Urinary bladder (tissue), 3 donors: ENCODE measurements at regions not wholly inside any gene's neighbourhood (a gene's known extent, or its start where the extent isn't known, plus 50 kb on each side); places are given as distances from the start of the nearest gene placed in this dataset.

Experiments
- DNase-seq: peaks from one replicate; pipeline ENCODE4 v3.0.0-alpha.2; 2015; ENCODE audit errors: extremely low spot score
- H3K27ac ChIP-seq: one replicate; pipeline ENCODE4 v1.5.1; 2013; ENCODE audit warnings: low read depth, mild to moderate bottlenecking, moderate library complexity
- H3K36me3 ChIP-seq: one replicate; pipeline ENCODE4 v1.6.1; 2013; ENCODE audit warnings: mild to moderate bottlenecking, moderate library complexity; ENCODE audit not compliant: insufficient read depth
- H3K4me1 ChIP-seq: one replicate; pipeline ENCODE4 v1.6.1; 2013; ENCODE audit warnings: mild to moderate bottlenecking, moderate library complexity; ENCODE audit not compliant: insufficient read depth
- H3K4me3 ChIP-seq: one replicate; pipeline ENCODE4 v1.5.1; 2013; ENCODE audit warnings: low read depth, low read length
- WGBS: extraction: QIAGEN DNeasy Blood & Tissue Kit; methylation state at CpG from one replicate; pipeline ENCODE4 v1.1.7; 2013; 5-methylcytosine and 5-hydroxymethylcytosine counted together
- donor health status: healthy with polysubstance abuse.
- donor health status: healthy.

- DNase-seq: no peak
- Histone ChIP-seq H3K36me3 (no peaks in the 10 kb centered on the region), H3K27ac (no peak overlapping the region), H3K4me1 (no peaks in the 10 kb centered on the region), H3K4me3 (no peak overlapping the region)
- WGBS: 80% methylated on average over 2 of the region's 2 CpGs
These were observed 1443.0 kb upstream of the LRRTM1 start for GRCh38 chr2:81747481-81748070.

GRCh38 chr2:81739966-81740365, 1435.4 kb upstream of the LRRTM1 start:
- 93% methylated on average over 6 of the region's 6 CpGs for WGBS
- DNase-seq: no peak
- Histone ChIP-seq H3K36me3 (no peaks in the 10 kb centered on the region), H3K4me1 (no peaks in the 10 kb centered on the region), H3K27ac (no peak overlapping the region), H3K4me3 (no peak overlapping the region)

DNA sequence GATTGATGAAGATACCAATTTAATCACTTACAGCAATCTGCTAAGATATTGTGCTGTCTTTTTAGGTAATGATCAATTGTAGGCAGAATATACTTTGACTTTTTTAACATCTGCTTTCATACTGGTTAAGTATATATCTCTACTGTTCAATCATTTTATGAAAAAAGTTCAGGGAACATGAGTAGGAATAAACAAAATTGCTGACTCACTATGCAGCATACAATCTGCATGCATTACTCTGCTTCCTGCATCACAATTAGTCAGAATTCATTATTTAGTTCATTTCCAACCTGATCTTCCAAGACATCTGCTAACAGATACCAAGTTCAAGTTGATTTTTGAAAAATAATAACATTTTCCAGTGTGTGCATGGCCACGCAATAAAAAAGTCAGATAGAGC, 1430.4 kb upstream of the LRRTM1 start:
- H3K27ac ChIP-seq: no peak overlapping the region
- no peak for DNase-seq
- H3K4me1 ChIP-seq: no peaks in the 10 kb centered on the region
- WGBS: 93% methylated on average over 1 of the region's 1 CpG
- no peak overlapping the region for H3K4me3 ChIP-seq
- H3K36me3 ChIP-seq: no peaks in the 10 kb centered on the region

DNA sequence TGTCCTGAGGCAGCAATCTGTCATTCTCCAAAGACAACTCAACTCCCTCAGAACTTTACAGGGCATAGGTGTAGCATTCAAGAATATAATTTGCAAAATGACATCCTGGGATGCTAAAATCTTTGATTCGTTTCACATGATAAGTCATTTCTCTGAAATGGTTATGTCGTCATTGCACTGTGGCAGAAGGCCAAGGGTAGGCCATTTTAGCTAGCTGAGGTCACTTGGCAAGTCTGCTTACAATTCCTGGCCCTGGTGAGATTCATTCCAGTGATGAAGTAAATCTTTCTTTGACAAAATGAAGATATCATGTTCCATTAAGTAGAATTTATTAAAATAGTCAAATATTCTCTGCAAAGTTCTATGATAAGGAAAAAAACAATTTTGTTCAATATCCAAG, 1410.3 kb upstream of the LRRTM1 start:
- WGBS: 42% methylated on average over 2 of the region's 2 CpGs
- DNase-seq: no peak
- no peak overlapping the region for H3K4me3 ChIP-seq
- no peaks in the 10 kb centered on the region for H3K4me1 ChIP-seq
- no peak overlapping the region for H3K27ac ChIP-seq
- no peaks in the 10 kb centered on the region for H3K36me3 ChIP-seq

- Histone ChIP-seq H3K36me3 (no peaks in the 10 kb centered on the region), H3K4me1 (no peaks in the 10 kb centered on the region), H3K27ac (no peak overlapping the region), H3K4me3 (no peak overlapping the region)
- DNase-seq: no peak
- 92% methylated on average over 2 of the region's 2 CpGs for WGBS
These were observed 1402.3 kb upstream of the LRRTM1 start for GRCh38 chr2:81706856-81707255.

GRCh38 chr2:81703831-81704230, 1399.3 kb upstream of the LRRTM1 start:
- WGBS: 92% methylated on average over 2 of the region's 2 CpGs
- Histone ChIP-seq H3K36me3 (no peaks in the 10 kb centered on the region), H3K27ac (no peak overlapping the region), H3K4me3 (no peak overlapping the region), H3K4me1 (no peaks in the 10 kb centered on the region)
- DNase-seq: no peak

DNA sequence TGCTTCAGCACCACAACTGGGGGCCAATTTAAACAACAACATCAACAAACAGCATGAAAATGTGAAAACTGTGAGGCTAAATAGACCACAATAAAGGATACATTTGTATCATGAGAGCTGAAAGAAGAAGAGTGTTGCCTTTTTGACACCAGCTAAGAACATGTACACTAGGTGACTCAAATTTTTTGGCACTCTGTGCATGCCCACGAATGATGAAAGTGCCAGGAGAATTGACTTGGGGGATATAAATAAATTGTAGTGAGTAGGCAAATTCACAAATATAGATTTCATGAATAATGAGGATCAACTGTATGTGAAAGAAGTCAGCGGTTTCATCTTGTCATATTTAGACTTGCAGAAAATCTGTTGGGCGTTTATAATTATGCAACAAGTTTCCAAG, 1388.0 kb upstream of the LRRTM1 start:
- Histone ChIP-seq H3K4me3 (no peak overlapping the region), H3K27ac (no peak overlapping the region), H3K36me3 (no peaks in the 10 kb centered on the region), H3K4me1 (no peaks in the 10 kb centered on the region)
- 84% methylated on average over 3 of the region's 3 CpGs for WGBS
- DNase-seq: no peak

- no peak overlapping the region for H3K4me3 ChIP-seq
- H3K27ac ChIP-seq: no peak overlapping the region
- no peaks in the 10 kb centered on the region for H3K36me3 ChIP-seq
- H3K4me1 ChIP-seq: no peaks in the 10 kb centered on the region
- WGBS: 65% methylated on average over 2 of the region's 2 CpGs
- DNase-seq: no peak
These were observed 1371.1 kb upstream of the LRRTM1 start for GRCh38 chr2:81675641-81676040.

DNA sequence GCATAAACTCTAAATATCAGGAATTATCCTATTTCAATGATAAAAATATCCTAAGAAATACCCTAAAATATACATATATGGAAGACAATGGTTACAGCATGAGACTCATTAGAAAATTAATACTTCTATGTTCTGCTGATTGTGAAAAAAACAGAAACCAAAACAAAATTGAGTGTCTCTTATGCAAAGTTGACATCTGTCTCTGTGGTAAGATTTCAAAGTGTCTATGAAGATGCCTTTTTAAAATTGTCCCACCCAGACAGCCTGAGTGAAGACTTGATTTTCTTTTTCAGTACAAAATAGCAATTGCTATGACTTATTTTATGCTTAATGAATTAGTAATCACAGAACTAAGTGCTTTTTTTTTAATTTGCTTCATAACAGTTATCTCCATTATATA, 1368.4 kb upstream of the LRRTM1 start:
- DNase-seq: no peak
- H3K36me3 ChIP-seq: no peaks in the 10 kb centered on the region
- no peak overlapping the region for H3K4me3 ChIP-seq
- H3K27ac ChIP-seq: no peak overlapping the region
- H3K4me1 ChIP-seq: no peaks in the 10 kb centered on the region

- H3K4me3 ChIP-seq: no peak overlapping the region
- no peak for DNase-seq
These were observed 1368.0 kb upstream of the LRRTM1 start for GRCh38 chr2:81672516-81672915.

GRCh38 chr2:81670885-81671284, 1366.3 kb upstream of the LRRTM1 start:
- 90% methylated on average over 1 of the region's 1 CpG for WGBS
- H3K27ac ChIP-seq: no peak overlapping the region
- H3K4me1 ChIP-seq: no peaks in the 10 kb centered on the region
- no peak for DNase-seq
- H3K36me3 ChIP-seq: no peaks in the 10 kb centered on the region
- no peak overlapping the region for H3K4me3 ChIP-seq

More at GRCh38 chr2:81672516-81672915, 1368.0 kb upstream of the LRRTM1 start:
- no peaks in the 10 kb centered on the region for H3K4me1 ChIP-seq
- H3K27ac ChIP-seq: no peak overlapping the region
- 50% methylated on average over 5 of the region's 5 CpGs for WGBS
- H3K36me3 ChIP-seq: no peaks in the 10 kb centered on the region

GRCh38 chr2:81661081-81661480, 1356.5 kb upstream of the LRRTM1 start:
- no peak for DNase-seq
- WGBS: 79% methylated on average over 3 of the region's 3 CpGs
- H3K36me3 ChIP-seq: no peaks in the 10 kb centered on the region
- H3K4me1 ChIP-seq: no peaks in the 10 kb centered on the region
- no peak overlapping the region for H3K4me3 ChIP-seq
- H3K27ac ChIP-seq: no peak overlapping the region

DNA sequence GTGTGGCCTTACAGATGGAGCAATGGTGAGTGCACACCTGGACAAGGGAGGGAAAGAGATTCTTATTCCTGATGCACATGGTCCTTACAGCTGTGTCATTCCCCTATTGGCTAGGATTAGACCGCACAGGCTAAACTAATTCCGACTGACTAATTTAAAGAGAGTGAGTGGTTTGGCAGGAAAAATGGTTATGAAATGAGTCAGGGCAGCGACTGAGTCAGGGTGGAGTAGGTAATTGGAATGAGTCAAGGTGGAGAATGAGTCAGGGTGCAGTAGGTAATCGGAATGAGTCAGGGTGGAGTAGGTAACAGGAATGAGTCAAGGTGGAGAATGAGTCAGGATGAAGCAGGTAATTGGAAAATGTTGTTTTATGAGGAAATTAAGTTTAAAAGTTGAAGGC, 1353.7 kb upstream of the LRRTM1 start:
- 88% methylated on average over 4 of the region's 4 CpGs for WGBS
- no peaks in the 10 kb centered on the region for H3K36me3 ChIP-seq
- H3K4me1 ChIP-seq: no peaks in the 10 kb centered on the region
- no peak overlapping the region for H3K4me3 ChIP-seq
- H3K27ac ChIP-seq: no peak overlapping the region
- no peak for DNase-seq

GRCh38 chr2:81650048-81650971, 1345.8 kb upstream of the LRRTM1 start:
- 90% methylated on average over 6 of the region's 6 CpGs for WGBS
- DNase-seq: no peak
- H3K27ac ChIP-seq: no peak overlapping the region
- no peaks in the 10 kb centered on the region for H3K4me1 ChIP-seq
- H3K4me3 ChIP-seq: no peak overlapping the region
- no peaks in the 10 kb centered on the region for H3K36me3 ChIP-seq
